Activated CD4-positive, alpha-beta T cell treated with anti-CD3 and anti-CD28 coated beads for 4 hours (primary cell): ENCODE measurements at regions not wholly inside any gene's neighbourhood (a gene's known extent, or its start where the extent isn't known, plus 50 kb on each side); places are given as distances from the start of the nearest gene placed in this dataset.

Source experiments
- DNase-seq, 2 donors: peaks; one replicate each; pipeline ENCODE4 v3.0.0-alpha.2; 2020

GRCh38 chr4:138014590-138015288 is 227.4 kb downstream of the SLC7A11 start:
- DNase-seq = no peak

DNA sequence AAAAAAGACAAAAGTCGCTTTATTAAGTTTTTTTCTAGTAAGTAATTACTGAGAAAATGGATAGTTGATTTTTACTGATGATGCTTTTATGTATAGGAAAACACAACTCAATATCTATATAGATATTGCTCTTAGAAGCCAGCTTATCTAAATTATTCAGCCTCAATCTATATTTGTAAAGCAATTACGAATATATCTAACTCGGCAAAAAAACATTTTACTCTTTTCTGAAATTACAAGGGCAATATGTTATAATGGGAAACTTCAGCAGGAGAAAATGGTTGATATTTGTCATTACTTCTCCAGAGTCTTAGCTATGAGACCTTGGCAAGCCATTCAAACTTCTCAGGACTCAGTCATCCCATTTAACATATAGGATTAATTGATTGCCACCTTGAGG is 228.5 kb downstream of the SLC7A11 start:
- no peak for DNase-seq

GRCh38 chr4:138010639-138011038 is 231.5 kb downstream of the SLC7A11 start:
- no peak for DNase-seq

DNA sequence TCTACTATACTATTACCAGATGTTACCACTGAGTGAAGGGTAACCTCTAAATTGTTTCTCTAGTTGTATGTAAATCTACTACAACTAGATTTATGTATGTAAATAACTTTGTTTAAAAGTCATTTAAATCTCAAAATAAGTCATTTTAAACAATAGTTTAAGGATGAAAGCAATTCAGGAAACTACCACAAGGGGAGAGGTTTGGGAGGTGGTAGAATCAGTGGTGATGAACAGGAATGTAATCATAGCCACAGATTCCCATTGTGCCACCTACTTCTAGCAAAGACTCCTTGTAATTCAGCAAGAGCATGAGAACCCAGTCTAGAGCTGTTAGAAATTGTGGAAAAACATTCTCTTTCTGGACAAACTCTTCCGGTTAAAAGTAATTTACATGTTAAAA is 234.6 kb downstream of the SLC7A11 start:
- DNase-seq = no peak

DNA sequence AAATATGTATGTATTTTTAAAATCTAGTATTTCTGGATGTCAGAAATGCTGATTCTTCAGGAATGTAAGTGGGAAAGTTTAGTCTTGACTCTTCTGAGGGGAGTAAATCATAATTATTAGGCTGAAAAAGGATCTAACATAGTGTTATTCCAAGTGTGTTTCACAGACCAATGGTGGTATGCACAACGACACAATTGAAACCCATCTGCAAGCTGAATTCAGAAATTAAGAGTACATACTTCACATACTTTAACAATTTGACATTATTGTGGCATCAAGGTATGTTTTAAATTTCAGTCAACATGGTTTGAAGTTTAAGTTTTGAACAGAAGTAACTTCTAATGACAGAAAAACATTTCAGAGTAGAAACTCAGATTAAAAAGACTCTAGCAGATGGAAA is 236.7 kb downstream of the SLC7A11 start:
- no peak for DNase-seq

DNA sequence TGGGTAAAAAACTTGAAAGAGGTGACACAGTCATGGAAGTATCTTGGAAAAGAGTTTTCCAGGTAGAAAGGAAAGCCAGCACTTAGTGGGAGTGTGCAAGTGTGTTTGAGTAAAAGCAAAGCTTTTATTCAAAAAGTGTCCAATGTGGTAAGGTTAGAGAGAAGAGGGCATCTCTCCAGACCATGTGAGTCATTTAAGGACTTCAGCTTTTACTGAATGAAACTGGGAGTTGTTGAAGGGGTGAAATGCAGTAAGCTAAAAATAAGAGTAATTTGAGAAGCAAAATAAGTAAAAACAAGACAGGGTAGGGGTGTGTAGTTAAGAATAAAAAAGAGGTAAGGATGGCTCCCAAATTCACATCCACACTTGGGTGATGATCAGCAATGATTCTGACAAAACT is 238.9 kb downstream of the SLC7A11 start:
- DNase-seq = no peak

DNA sequence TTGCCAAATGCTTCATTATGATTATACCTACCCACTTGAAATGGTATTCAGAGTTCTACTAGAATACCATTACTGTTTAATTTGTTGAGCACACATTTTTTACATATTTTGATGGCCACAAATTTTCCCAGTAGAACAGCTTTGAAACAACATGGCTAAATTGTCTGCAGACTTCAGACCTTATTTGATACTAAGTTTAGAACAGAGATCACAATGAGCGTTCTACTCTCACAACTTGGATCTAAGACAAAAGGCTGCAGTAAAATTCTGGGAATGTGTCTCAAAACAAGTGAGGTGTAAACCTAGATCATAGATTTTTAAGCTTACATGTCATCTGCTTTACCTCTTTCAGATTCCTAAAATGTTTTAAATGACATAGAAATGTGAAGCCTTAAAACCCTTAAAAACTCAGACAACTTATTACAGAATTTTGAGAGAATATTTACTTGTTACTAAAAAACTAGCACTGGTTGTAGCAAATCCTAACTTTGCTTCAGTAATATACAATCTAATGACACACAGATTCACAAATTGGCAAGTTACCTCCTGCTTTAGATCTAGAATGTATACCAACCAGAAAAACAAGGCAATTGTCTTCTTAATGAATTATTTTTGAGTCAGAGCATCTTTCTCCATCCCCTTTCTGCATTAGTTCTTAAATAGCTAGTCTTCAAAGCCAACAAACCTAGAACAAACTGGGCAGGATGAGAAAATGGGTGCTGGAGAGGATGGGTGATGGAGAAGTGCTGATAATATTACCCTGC is 243.3 kb downstream of the SLC7A11 start:
- DNase-seq = no peak

- no peak for DNase-seq
These were observed 244.7 kb downstream of the SLC7A11 start for GRCh38 chr4:137997496-137997895.

DNA sequence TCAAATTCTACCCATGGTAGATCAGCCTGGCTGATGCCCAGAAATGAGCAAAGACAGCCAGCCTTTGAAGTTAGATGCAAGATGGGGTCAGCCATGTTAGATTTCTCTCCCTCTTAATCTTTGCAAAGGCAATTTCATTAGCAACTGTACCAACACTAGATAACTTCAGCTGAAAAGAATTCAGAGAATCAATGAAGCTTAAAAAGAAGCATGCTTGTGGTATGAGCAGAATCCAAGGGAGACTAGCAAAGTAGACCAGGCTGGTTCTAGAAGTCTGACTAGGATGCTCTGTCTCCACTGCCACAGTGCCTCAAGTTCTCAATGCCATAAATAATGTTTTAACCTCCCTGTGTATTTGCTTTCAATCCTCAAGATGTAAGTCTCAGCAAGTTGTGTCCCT is 247.3 kb downstream of the SLC7A11 start:
- DNase-seq = no peak

DNA sequence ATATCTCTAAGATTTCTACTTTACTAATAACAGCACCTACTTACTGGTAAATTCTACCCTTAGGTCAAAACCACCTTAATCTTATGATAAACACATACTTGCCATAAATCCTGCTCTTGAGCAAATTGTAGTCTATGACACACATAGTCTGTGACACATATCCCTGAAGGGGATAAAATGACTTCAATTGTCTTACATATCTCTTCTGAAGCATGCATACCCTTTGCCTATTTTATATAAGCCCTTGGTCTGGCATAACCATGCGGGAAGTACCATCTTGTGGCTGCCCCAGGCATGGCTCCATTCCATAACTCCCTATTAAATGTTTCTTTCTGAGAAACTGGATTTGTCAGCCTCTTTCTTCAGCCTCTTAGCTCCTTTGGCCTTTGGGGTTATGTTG is 248.9 kb downstream of the SLC7A11 start:
- DNase-seq = no peak

DNA sequence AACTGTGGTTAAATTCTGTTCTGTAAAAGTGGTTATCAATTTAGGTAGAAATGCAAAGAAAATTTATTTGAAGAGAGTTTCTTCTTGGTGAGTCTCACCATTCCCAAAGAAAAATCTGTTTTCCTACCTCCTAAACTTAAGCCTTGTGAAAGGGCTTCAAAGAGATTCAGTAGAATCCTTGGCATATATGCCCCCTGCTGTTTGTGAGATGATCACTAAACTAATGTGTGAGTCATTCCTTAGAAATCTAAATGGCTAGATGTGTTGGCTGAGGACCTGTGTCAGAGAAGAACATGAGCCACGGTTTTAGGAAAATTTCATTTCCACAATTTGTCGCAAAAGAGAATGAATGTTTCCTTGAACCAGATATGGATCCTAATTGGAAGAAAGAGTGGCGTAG is 260.9 kb downstream of the SLC7A11 start:
- DNase-seq = no peak

- DNase-seq = no peak
These were observed 261.5 kb downstream of the SLC7A11 start for GRCh38 chr4:137980641-137981040.

DNA sequence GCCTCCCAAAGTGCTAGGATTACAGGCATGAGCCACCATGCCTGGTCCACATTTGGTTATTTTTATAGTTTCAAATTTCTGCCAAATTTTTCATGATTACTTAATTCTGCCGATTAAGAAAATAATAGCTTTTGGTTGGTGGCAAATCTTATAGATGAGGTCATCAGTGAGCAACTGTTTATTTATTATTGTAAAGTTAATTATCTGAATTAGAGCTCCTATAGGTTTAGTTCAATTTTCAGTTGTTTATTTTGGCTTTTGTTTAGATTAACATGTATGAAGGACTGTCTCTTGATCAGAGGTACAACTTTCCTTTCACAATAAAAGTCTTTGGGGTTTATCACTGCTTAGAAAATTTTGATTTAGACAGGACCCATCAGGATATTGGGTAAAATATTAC is 262.2 kb downstream of the SLC7A11 start:
- DNase-seq = no peak

DNA sequence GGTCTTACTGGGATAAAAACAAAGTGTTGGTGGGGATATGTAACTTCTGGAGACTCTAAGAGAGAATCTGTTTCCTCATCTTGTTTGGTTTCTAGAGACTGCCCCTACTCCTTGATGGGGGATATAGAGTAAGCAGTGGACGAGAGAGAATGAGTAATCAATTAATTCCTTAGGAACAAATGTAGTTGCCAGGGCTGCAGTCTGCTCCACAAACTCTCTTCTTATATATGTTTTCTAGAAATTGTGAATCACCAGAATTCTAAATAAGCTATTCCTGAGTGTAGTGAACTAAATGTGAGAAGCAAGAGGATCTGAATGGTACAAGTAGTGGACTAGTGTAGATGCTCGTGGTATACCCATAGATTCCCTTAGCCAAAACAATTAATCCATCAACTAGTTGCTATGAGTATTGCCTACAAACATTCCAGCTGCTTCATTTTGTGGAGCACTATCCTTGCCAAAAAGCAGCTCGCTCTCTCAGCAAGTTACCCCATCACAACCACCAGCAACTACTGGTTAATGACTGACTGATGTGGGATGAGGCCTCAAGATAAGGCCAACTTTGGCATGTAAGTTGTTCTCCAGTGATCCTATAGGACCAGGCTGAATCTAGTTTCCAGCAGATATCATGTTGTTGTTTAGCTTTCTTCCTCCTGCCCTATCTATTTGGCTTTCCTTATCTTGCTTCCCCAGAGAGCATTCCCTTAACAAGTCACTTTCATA is 273.0 kb downstream of the SLC7A11 start:
- DNase-seq = no peak

- DNase-seq = no peak
These were observed 274.5 kb downstream of the SLC7A11 start for GRCh38 chr4:137967480-137968190.

DNA sequence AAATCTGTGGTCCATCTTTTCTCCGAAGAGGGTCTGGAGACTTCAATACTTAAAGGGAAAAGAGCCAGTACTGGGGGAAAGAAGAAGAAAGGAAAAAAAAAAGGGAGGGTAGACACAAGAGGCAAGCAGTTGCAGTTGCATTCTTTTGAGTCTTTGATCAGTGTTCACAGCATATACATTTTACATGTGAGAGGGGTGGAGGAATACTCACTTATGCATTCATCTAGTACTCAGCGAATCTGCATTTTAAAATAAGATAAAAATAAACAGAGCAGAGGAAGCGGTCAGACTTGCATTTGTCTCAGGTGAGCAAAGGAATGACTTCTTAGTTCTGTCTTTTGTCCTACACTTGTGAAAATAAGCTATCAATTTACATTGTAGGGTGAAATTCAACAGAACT is 275.6 kb downstream of the SLC7A11 start:
- DNase-seq = no peak

DNA sequence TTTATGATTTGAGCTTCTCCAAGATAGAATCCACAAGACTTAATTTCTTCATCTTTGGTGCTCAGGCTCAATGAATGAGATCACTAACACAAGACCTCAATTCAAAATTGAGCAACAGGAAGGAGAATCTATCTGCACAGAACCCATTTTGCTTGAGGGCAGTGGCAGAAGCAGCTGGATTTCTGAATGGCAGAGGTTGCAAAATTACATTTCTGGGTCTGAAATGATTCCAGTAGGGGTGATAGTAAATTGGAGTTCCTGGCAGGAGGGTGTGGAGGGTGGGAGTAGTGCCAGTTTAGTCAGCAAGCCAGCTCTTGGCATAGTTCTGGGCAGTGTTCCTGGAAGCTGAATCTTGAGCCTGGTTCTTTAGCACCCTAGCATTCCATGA is 281.1 kb downstream of the SLC7A11 start:
- DNase-seq = no peak

- no peak for DNase-seq
These were observed 281.6 kb downstream of the SLC7A11 start for GRCh38 chr4:137960371-137961050.

DNA sequence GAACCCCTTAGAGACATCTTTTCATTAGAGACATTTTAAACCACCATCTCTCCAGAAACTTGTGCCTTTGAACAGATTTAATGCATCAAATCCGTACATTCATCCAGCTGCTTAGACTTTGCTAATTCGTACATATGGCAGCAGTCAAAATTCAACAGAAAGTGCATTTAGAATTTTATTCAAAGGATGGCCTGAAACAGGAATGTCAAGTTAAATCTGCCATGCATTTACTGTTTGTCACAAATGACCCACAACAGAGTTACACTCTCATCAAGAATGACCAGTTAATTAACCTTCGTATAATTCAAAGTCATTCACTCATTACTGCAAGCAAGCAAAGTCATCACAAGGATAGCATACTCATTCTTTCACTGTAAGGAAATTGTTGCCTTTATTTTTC is 284.3 kb downstream of the SLC7A11 start:
- DNase-seq = no peak

DNA sequence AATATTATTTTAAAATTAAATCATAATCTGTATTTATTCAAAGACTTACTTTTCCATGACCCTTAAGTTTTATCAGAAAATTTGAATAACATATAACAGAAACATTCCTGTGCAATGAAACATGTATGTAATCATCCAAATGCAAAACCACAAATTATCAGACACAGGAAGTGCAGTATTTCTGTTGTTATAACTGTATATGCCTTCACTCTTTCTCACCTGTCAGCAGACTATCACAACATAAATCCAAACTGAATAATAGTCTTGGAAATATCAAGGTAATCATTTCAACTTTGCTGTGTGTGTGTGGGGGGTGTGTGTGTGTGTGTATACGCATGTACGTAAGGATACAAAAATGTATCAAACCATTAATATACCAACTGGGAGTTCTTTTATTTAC is 285.9 kb downstream of the SLC7A11 start:
- no peak for DNase-seq

- DNase-seq = no peak
These were observed 286.6 kb downstream of the SLC7A11 start for GRCh38 chr4:137955595-137955994.

GRCh38 chr4:137952116-137952515 is 290.0 kb downstream of the SLC7A11 start:
- no peak for DNase-seq

GRCh38 chr4:137950286-137950685 is 291.9 kb downstream of the SLC7A11 start:
- no peak for DNase-seq
